ENCODE measurements at regions not wholly inside any gene's neighbourhood (a gene's known extent, or its start where the extent isn't known, plus 50 kb on each side); places are given as distances from the start of the nearest gene placed in this dataset.

DNA sequence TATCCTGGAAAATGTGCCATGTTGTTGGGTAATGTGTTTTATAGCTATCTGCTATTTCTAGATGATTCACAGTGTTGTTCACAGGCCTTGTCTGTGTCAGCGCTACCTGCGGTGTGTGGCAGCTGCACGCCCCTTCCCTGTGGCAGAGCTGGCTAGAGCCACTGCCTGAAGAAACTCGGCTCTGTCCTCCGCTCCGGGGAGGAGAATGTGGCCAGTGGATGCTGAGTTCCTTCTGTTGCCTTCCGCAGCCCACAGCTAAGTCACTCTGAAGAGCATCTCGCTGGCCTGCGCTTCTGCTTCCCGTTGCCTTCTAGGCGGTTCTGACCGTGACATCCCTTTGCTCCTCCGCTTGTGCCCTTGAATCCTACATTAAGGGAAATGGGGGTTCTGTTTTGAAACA is 135.1 kb downstream of the PLG start:
- TF ChIP-seq, protein P1, sequence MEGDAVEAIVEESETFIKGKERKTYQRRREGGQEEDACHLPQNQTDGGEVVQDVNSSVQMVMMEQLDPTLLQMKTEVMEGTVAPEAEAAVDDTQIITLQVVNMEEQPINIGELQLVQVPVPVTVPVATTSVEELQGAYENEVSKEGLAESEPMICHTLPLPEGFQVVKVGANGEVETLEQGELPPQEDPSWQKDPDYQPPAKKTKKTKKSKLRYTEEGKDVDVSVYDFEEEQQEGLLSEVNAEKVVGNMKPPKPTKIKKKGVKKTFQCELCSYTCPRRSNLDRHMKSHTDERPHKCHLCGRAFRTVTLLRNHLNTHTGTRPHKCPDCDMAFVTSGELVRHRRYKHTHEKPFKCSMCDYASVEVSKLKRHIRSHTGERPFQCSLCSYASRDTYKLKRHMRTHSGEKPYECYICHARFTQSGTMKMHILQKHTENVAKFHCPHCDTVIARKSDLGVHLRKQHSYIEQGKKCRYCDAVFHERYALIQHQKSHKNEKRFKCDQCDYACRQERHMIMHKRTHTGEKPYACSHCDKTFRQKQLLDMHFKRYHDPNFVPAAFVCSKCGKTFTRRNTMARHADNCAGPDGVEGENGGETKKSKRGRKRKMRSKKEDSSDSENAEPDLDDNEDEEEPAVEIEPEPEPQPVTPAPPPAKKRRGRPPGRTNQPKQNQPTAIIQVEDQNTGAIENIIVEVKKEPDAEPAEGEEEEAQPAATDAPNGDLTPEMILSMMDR (IDR thresholded peaks at IDR 0.05; ENCODE audit: insufficient read depth, low read length) = no peak
- TF ChIP-seq GABPA (IDR thresholded peaks at IDR 0.05; ENCODE audit: low read depth) (no peak), POLR2AphosphoS5 (IDR thresholded peaks at IDR 0.05; ENCODE audit: low read depth) (no peak)
- TF ChIP-seq, protein P2, sequence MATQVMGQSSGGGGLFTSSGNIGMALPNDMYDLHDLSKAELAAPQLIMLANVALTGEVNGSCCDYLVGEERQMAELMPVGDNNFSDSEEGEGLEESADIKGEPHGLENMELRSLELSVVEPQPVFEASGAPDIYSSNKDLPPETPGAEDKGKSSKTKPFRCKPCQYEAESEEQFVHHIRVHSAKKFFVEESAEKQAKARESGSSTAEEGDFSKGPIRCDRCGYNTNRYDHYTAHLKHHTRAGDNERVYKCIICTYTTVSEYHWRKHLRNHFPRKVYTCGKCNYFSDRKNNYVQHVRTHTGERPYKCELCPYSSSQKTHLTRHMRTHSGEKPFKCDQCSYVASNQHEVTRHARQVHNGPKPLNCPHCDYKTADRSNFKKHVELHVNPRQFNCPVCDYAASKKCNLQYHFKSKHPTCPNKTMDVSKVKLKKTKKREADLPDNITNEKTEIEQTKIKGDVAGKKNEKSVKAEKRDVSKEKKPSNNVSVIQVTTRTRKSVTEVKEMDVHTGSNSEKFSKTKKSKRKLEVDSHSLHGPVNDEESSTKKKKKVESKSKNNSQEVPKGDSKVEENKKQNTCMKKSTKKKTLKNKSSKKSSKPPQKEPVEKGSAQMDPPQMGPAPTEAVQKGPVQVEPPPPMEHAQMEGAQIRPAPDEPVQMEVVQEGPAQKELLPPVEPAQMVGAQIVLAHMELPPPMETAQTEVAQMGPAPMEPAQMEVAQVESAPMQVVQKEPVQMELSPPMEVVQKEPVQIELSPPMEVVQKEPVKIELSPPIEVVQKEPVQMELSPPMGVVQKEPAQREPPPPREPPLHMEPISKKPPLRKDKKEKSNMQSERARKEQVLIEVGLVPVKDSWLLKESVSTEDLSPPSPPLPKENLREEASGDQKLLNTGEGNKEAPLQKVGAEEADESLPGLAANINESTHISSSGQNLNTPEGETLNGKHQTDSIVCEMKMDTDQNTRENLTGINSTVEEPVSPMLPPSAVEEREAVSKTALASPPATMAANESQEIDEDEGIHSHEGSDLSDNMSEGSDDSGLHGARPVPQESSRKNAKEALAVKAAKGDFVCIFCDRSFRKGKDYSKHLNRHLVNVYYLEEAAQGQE (IDR thresholded peaks at IDR 0.05; ENCODE audit: insufficient replicate concordance, low read depth) = no peak

Measured in HL-60 (cell line).